Naive thymus-derived CD4-positive, alpha-beta T cell (primary cell): ENCODE measurements at regions not wholly inside any gene's neighbourhood (a gene's known extent, or its start where the extent isn't known, plus 50 kb on each side); places are given as distances from the start of the nearest gene placed in this dataset.

Experiments
- ATAC-seq: fragments of 150-1000 bp; cut with Tn5 transposase; 2 replicates; pipeline ENCODE4 v1.10.0; 2021; ENCODE audit warnings: mild to moderate bottlenecking, moderate library complexity
- CTCF ChIA-PET: fragments of 350-600 bp; sonication (Branson Sonifier 250); formaldehyde crosslinking; loops from one replicate; lab custom pipeline; 2021; ENCODE audit warnings: antibody characterized with exemption; lab: Charles Lee
- POLR2A ChIA-PET: fragments of 350-600 bp; sonication (Branson Sonifier 250); formaldehyde crosslinking; loops from one replicate; lab custom pipeline; 2021; ENCODE audit warnings: antibody characterized with exemption, inconsistent platforms; lab: Charles Lee
- DNase-seq, 9 donors: peaks; one replicate each; pipeline versions ENCODE4 v3.0.0 to v3.0.0-alpha.2; 2020 to 2022; ENCODE audit warnings: mixed read lengths in 1 of 9
- H3K27ac ChIP-seq: one replicate; pipeline ENCODE4 v1.7.0; 2013; ENCODE audit warnings: mild to moderate bottlenecking, low read depth, low read length, moderate library complexity
- H3K27me3 ChIP-seq, 2 donors: one replicate each; pipeline ENCODE4 v1.7.0; 2013; ENCODE audit warnings: low read length in 2 of 2, mild to moderate bottlenecking in 2 of 2, moderate library complexity in 2 of 2; ENCODE audit not compliant: control insufficient read depth in 2 of 2, insufficient read depth in 2 of 2
- H3K36me3 ChIP-seq, 3 experiments: 1 replicate in 2 of 3; 2 replicates in 1 of 3; pipeline ENCODE4 v1.7.0; 2013; ENCODE audit warnings: low read length in 3 of 3, mild to moderate bottlenecking in 3 of 3, moderate library complexity in 1 of 3; ENCODE audit not compliant: insufficient read depth in 3 of 3, control insufficient read depth in 2 of 3
- H3K4me1 ChIP-seq, 2 donors: one replicate each; pipeline ENCODE4 v1.7.0; 2013; ENCODE audit warnings: low read length in 2 of 2, mild to moderate bottlenecking in 2 of 2, moderate library complexity in 1 of 2; ENCODE audit not compliant: control insufficient read depth in 2 of 2, insufficient read depth in 2 of 2
- H3K4me3 ChIP-seq: 2 replicates; pipeline ENCODE4 v1.7.0; 2013; ENCODE audit warnings: mild to moderate bottlenecking, low read length
- H3K9me3 ChIP-seq, 3 experiments: 1 replicate in 2 of 3; 2 replicates in 1 of 3; pipeline ENCODE4 v1.7.0; 2013; ENCODE audit warnings: low read length in 3 of 3; ENCODE audit not compliant: control insufficient read depth in 2 of 3
- H3K27ac Mint-ChIP-seq, 9 donors: one replicate each; pipeline ENCODE4 v1.8.0; 2020 to 2022; ENCODE audit warnings: mixed read lengths in 9 of 9, mild to moderate bottlenecking in 8 of 9, moderate library complexity in 5 of 9, inconsistent platforms in 2 of 9
- H3K27me3 Mint-ChIP-seq, 5 donors: one replicate each; pipeline ENCODE4 v1.8.0; 2021 to 2022; ENCODE audit warnings: mixed read lengths in 5 of 5, mild to moderate bottlenecking in 1 of 5
- H3K36me3 Mint-ChIP-seq, 5 donors: one replicate each; pipeline ENCODE4 v1.8.0; 2020 to 2022; ENCODE audit warnings: mixed read lengths in 5 of 5, mild to moderate bottlenecking in 3 of 5, inconsistent platforms in 1 of 5
- H3K4me1 Mint-ChIP-seq, 7 donors: one replicate each; pipeline ENCODE4 v1.8.0; 2020 to 2022; ENCODE audit warnings: mixed read lengths in 7 of 7, mild to moderate bottlenecking in 3 of 7, inconsistent platforms in 1 of 7
- H3K4me3 Mint-ChIP-seq, 10 donors: one replicate each; pipeline ENCODE4 v1.8.0; 2020 to 2022; ENCODE audit warnings: mild to moderate bottlenecking in 10 of 10, mixed read lengths in 10 of 10, moderate library complexity in 6 of 10, inconsistent platforms in 2 of 10
- H3K9me3 Mint-ChIP-seq, 11 donors: one replicate each; pipeline ENCODE4 v1.8.0; 2020 to 2022; ENCODE audit warnings: mixed read lengths in 11 of 11, mild to moderate bottlenecking in 4 of 11, inconsistent platforms in 1 of 11, moderate library complexity in 1 of 11
- intact Hi-C, 2 donors: fragments of 100-400 bp; cut with micrococcal nuclease; formaldehyde crosslinking; loops; one replicate each; pipeline ENCODE4 v1.15.1; 2023

DNA sequence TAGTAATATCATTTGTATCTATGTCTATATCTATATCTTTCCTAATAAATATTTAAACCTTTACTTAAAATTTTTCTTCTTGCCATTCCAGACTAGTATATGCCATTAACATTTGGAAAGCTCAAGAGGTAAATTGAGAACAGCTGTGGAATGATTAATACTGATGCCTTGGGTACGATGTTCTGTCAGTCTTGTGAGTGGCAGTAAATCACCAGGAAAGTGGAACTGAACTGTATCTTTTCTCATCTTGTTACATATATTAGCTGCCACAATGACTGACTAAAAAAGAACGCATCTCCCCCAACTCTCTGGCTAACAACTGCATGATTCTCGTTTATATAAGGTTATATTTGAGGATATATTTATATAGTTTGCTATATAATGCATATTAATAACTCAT, 137.0 kb upstream of the ASCC3 start:
- no peaks in the 10 kb centered on the region for H3K9me3 ChIP-seq
- POLR2A ChIA-PET: no interaction called here
- peaks cover 0 to 4% of the 10 kb centered on the region in 2 donors for H3K4me1 ChIP-seq
- intact Hi-C loops: no loop called here
- DNase-seq (no peak), ATAC-seq (no peak)
- peaks cover 0 to 3% (median 0%) of the 10 kb centered on the region in 11 donors for H3K9me3 Mint-ChIP-seq
- H3K36me3 Mint-ChIP-seq: no peaks in the 10 kb centered on the region
- H3K27ac Mint-ChIP-seq: no peak overlapping the region
- no peak overlapping the region for H3K4me3 ChIP-seq
- H3K4me3 Mint-ChIP-seq: no peak overlapping the region
- H3K4me1 Mint-ChIP-seq: peaks cover 0 to 8% (median 5%) of the 10 kb centered on the region in 7 donors
- CTCF ChIA-PET: no interaction called here
- H3K27ac ChIP-seq: no peak overlapping the region
- no peaks in the 10 kb centered on the region for H3K27me3 ChIP-seq
- no peaks in the 10 kb centered on the region for H3K36me3 ChIP-seq
- no peaks in the 10 kb centered on the region for H3K27me3 Mint-ChIP-seq

DNA sequence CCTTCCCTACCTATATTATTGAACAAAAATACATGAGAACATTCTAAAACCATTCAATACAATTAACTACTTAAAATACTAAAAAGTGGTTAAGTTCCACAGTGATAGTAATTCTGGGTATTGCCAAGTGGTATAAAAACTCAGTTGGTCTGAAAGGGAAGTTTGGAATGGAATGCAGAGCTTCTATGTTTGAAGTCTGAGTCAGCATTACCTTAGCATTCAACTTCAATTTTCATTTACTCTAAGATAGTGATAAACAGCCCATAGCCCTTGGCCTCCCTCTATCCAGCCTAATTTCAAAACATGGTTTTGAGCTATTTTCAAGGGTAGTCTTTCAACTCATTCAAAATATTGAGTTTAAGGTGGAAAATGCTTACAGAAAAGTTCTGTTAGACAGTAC, 140.4 kb upstream of the ASCC3 start:
- ATAC-seq: no peak
- POLR2A ChIA-PET: no interaction called here
- Histone ChIP-seq H3K36me3 (no peaks in the 10 kb centered on the region), H3K27me3 (no peaks in the 10 kb centered on the region), H3K27ac (no peak overlapping the region), H3K4me3 (no peak overlapping the region), H3K4me1 (no peaks in the 10 kb centered on the region), H3K9me3 (no peaks in the 10 kb centered on the region)
- H3K27ac Mint-ChIP-seq: no peak overlapping the region
- intact Hi-C loops: no loop called here
- peaks cover 0 to 12% (median 3%) of the 10 kb centered on the region in 11 donors for H3K9me3 Mint-ChIP-seq
- CTCF ChIA-PET: no interaction called here
- H3K36me3 Mint-ChIP-seq: no peaks in the 10 kb centered on the region
- H3K4me1 Mint-ChIP-seq: no peaks in the 10 kb centered on the region
- H3K27me3 Mint-ChIP-seq: no peaks in the 10 kb centered on the region
- DNase-seq: no peak
- H3K4me3 Mint-ChIP-seq: no peak overlapping the region

DNA sequence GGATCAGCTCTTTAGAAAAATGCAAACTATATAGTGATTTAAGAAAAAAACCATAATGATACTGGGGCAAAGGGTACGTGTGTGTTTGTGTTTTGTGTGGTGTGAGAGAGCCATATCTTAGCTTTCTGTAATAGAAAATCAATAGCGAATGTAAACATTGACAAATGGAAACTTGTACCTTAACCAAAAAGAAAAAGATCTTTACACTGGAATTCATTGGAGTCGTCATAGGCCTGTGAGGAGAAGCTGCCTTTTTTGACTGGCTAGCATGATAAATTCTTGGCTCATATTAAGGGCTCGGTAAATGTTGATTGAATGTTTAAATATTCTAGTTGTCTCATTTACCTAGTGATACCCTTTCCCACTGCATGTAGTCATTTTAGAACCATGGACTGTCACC, 161.8 kb upstream of the ASCC3 start:
- H3K4me1 Mint-ChIP-seq: no peaks in the 10 kb centered on the region
- no peaks in the 10 kb centered on the region for H3K36me3 ChIP-seq
- DNase-seq (no peak), ATAC-seq (no peak)
- H3K4me3 ChIP-seq: no peak overlapping the region
- POLR2A ChIA-PET: no interaction called here
- H3K36me3 Mint-ChIP-seq: no peaks in the 10 kb centered on the region
- intact Hi-C loops: no loop called here
- H3K9me3 Mint-ChIP-seq: peaks cover 0 to 6% (median 0%) of the 10 kb centered on the region in 11 donors
- no peaks in the 10 kb centered on the region for H3K27me3 Mint-ChIP-seq
- H3K27ac Mint-ChIP-seq: no peak overlapping the region
- no peak overlapping the region for H3K27ac ChIP-seq
- no peaks in the 10 kb centered on the region for H3K9me3 ChIP-seq
- CTCF ChIA-PET: no interaction called here
- no peaks in the 10 kb centered on the region for H3K27me3 ChIP-seq
- no peak overlapping the region for H3K4me3 Mint-ChIP-seq
- no peaks in the 10 kb centered on the region for H3K4me1 ChIP-seq

DNA sequence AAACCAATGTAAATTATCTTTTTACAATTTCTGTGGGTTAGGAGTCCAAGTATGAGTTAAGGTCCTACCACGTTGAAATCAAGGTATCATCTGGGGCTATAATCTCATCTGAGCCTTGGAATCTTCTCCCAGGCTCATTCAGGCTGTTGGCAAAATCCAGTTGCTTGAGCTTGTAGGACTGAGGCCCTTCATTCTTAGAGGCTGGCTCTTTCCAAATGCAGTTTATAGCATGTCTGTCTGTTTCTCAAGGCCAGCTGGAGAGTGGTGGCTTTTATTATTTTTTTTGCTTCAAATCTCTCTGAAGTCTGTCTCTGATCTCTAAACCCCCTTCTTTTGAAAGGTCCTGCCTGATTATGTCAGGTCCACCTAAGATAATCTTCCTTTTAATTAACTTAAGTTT, 177.2 kb upstream of the ASCC3 start:
- no peaks in the 10 kb centered on the region for H3K27me3 ChIP-seq
- H3K27me3 Mint-ChIP-seq: peaks cover 0 to 16% (median 8%) of the 10 kb centered on the region in 5 donors
- no peak overlapping the region for H3K27ac Mint-ChIP-seq
- no peaks in the 10 kb centered on the region for H3K36me3 ChIP-seq
- ChIA-PET POLR2A (no interaction called here), CTCF (no interaction called here)
- H3K4me1 Mint-ChIP-seq: no peaks in the 10 kb centered on the region
- no peak overlapping the region for H3K4me3 Mint-ChIP-seq
- no peaks in the 10 kb centered on the region for H3K4me1 ChIP-seq
- H3K9me3 Mint-ChIP-seq: peaks cover 0 to 11% (median 4%) of the 10 kb centered on the region in 11 donors
- DNase-seq: no peak
- ATAC-seq: no peak
- H3K9me3 ChIP-seq: no peaks in the 10 kb centered on the region
- H3K27ac ChIP-seq: no peak overlapping the region
- peaks cover 0 to 3% (median 0%) of the 10 kb centered on the region in 5 donors for H3K36me3 Mint-ChIP-seq
- intact Hi-C loops: no loop called here
- no peak overlapping the region for H3K4me3 ChIP-seq

DNA sequence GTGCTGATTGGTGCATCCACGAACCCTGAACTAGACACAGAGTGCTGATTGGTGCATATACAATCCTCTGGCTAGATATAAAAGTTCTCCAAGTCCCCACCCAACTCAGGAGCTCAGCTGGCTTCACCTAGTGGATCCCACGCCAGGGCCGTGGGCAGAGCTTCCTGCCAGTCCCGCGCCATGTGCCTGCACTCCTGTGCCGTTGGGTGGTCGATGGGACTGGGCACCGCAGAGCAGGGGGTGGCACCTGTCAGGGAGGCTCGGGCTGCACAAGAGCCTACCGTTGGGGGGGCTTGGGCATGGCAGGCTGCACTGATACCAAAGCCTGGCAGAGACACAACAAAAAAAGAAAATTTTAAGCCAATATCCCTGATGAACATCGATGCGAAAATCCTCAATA, 185.4 kb upstream of the ASCC3 start:
- peaks cover 0 to 9% (median 5%) of the 10 kb centered on the region in 5 donors for H3K36me3 Mint-ChIP-seq
- no peak overlapping the region for H3K27ac Mint-ChIP-seq
- Histone ChIP-seq H3K9me3 (no peaks in the 10 kb centered on the region), H3K36me3 (no peaks in the 10 kb centered on the region), H3K27me3 (no peaks in the 10 kb centered on the region), H3K4me3 (no peak overlapping the region), H3K27ac (no peak overlapping the region), H3K4me1 (no peaks in the 10 kb centered on the region)
- DNase-seq (no peak), ATAC-seq (no peak)
- intact Hi-C loops: no loop called here
- H3K4me1 Mint-ChIP-seq: no peaks in the 10 kb centered on the region
- peaks cover 0 to 6% (median 0%) of the 10 kb centered on the region in 5 donors for H3K27me3 Mint-ChIP-seq
- H3K4me3 Mint-ChIP-seq: no peak overlapping the region
- POLR2A ChIA-PET: no interaction called here
- peaks cover 5 to 62% (median 13%) of the 10 kb centered on the region in 11 donors for H3K9me3 Mint-ChIP-seq
- CTCF ChIA-PET: no interaction called here

DNA sequence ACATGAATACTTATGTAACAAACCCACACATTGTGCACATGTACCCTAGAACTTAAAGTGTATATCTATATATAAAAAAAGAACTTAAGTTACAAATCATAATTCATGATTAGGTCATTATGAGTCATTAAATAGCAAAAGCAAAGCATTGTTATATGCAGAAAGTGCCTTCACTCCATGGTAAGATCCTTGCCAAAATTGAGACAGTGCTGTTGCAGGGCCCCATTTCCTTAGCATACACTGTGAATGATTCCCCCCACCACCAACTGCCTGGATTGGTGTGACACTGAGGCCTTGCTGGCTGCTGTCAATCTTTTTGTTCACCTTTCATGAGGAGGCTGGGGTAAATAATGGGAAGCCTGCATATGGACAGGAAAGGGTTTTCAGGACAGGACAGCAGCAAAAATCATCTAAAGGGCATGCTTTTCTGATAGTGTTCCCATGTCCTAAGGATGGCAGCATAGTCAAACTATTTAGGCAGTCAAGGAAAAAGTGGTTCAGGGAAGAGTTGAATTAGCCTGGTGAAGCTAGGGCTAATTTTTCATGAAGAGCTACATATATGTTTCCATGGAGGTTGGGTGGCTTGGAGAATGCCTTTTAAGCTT, 188.2 kb upstream of the ASCC3 start:
- Histone ChIP-seq H3K27me3 (no peaks in the 10 kb centered on the region), H3K9me3 (no peaks in the 10 kb centered on the region), H3K27ac (no peak overlapping the region), H3K4me3 (no peak overlapping the region), H3K4me1 (no peaks in the 10 kb centered on the region), H3K36me3 (no peaks in the 10 kb centered on the region)
- DNase-seq: no peak
- ChIA-PET POLR2A (no interaction called here), CTCF (no interaction called here)
- no peak overlapping the region for H3K4me3 Mint-ChIP-seq
- peaks cover 0 to 9% (median 4%) of the 10 kb centered on the region in 5 donors for H3K36me3 Mint-ChIP-seq
- H3K4me1 Mint-ChIP-seq: no peaks in the 10 kb centered on the region
- H3K27me3 Mint-ChIP-seq: no peaks in the 10 kb centered on the region
- peaks cover 5 to 51% (median 13%) of the 10 kb centered on the region in 11 donors for H3K9me3 Mint-ChIP-seq
- ATAC-seq: no peak
- no peak overlapping the region for H3K27ac Mint-ChIP-seq
- intact Hi-C loops: no loop called here

DNA sequence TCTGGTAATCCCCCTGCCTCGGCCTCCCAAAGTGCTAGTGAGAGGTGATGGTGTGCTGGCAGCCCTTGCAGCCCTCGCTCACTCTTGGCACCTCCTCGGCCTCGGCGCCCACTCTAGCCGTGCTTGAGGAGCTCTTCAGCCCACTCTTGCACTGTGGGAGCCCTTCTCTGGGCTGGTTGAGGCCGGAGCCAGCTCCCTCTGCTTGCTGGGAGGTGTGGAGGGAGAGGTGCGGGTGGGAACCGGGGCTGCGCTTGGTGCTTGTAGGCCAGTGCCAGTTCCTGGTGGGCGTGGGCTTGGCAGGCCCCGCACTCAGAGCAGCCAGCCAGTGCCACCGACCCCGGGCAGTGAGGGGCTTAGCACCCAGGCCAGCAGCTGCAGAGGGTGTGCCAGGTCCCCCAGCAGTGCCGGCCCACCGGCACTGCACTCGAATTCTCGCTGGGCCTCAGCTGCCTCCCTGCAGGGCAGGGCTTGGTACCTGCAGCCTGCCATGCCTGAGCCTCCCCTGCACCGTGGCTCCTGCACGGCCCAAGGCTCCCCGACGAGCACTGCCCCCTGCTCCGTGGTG, 189.0 kb upstream of the ASCC3 start:
- Histone ChIP-seq H3K27me3 (no peaks in the 10 kb centered on the region), H3K9me3 (no peaks in the 10 kb centered on the region), H3K4me3 (no peak overlapping the region), H3K36me3 (no peaks in the 10 kb centered on the region), H3K27ac (no peak overlapping the region), H3K4me1 (no peaks in the 10 kb centered on the region)
- Mint-ChIP-seq H3K4me3 (no peak overlapping the region), H3K4me1 (no peaks in the 10 kb centered on the region), H3K27ac (no peak overlapping the region), H3K27me3 (no peaks in the 10 kb centered on the region), H3K36me3 (peaks cover 0 to 5% (median 4%) of the 10 kb centered on the region in 5 donors), H3K9me3 (peaks cover 4 to 42% (median 11%) of the 10 kb centered on the region in 11 donors)
- POLR2A ChIA-PET: no interaction called here
- ATAC-seq (no peak), DNase-seq (no peak)
- intact Hi-C loops: no loop called here
- CTCF ChIA-PET: no interaction called here
